ENCODE measurements at regions not wholly inside any gene's neighbourhood (a gene's known extent, or its start where the extent isn't known, plus 50 kb on each side); places are given as distances from the start of the nearest gene placed in this dataset.
"Not testable (repeated sequence)": the region's sequence is repeated elsewhere in the genome, so short reads cannot be mapped to it uniquely, and the experiment has no call there.

- no peak overlapping the region for H3K27ac ChIP-seq
- no peak for TF ChIP-seq CTCF (IDR thresholded peaks at IDR 0.05)
- H3K9me3 ChIP-seq (ENCODE audit: control insufficient read depth, low read length): no peaks in the 10 kb centered on the region
Observed at GRCh38 chr2:208794288-208794975, 387.8 kb downstream of the PTH2R start.

GRCh38 chr2:208798698-208799097 is 392.1 kb downstream of the PTH2R start:
- TF ChIP-seq CTCF (IDR thresholded peaks at IDR 0.05): no peak
- Histone ChIP-seq H3K27me3 (ENCODE audit: control insufficient read depth, insufficient read depth, low read length) (no peaks in the 10 kb centered on the region), H3K4me1 (no peaks in the 10 kb centered on the region), H3K4me3 (ENCODE audit: low read depth, low read length) (no peak overlapping the region), H3K36me3 (ENCODE audit: control insufficient read depth, insufficient read depth, low read length) (no peaks in the 10 kb centered on the region), H3K9me3 (ENCODE audit: control insufficient read depth, low read length) (no peaks in the 10 kb centered on the region), H2AFZ (no peak overlapping the region), H3K9ac (no peak overlapping the region), H3K27ac (no peak overlapping the region), H3K4me2 (ENCODE audit: low read length) (no peak overlapping the region), H3K79me2 (no peaks in the 10 kb centered on the region)

More at GRCh38 chr2:208794288-208794975, 387.8 kb downstream of the PTH2R start:
- H3K4me2 ChIP-seq (ENCODE audit: low read length): no peak overlapping the region
- H2AFZ ChIP-seq: no peak overlapping the region
- no peaks in the 10 kb centered on the region for H3K79me2 ChIP-seq
- no peak overlapping the region for H3K4me3 ChIP-seq (ENCODE audit: low read depth, low read length)
- H3K36me3 ChIP-seq (ENCODE audit: control insufficient read depth, insufficient read depth, low read length): no peaks in the 10 kb centered on the region
- no peaks in the 10 kb centered on the region for H3K27me3 ChIP-seq (ENCODE audit: control insufficient read depth, insufficient read depth, low read length)
- H3K4me1 ChIP-seq: no peaks in the 10 kb centered on the region
- H3K9ac ChIP-seq: no peak overlapping the region

- no peaks in the 10 kb centered on the region for H3K9me3 ChIP-seq (ENCODE audit: control insufficient read depth, low read length)
- no peaks in the 10 kb centered on the region for H3K27me3 ChIP-seq (ENCODE audit: control insufficient read depth, insufficient read depth, low read length)
- H3K27ac ChIP-seq: no peak overlapping the region
- H3K4me3 ChIP-seq (ENCODE audit: low read depth, low read length): no peak overlapping the region
- no peaks in the 10 kb centered on the region for H3K79me2 ChIP-seq
- no peaks in the 10 kb centered on the region for H3K36me3 ChIP-seq (ENCODE audit: control insufficient read depth, insufficient read depth, low read length)
- no peak overlapping the region for H3K9ac ChIP-seq
- H3K4me1 ChIP-seq: no peaks in the 10 kb centered on the region
- no peak for TF ChIP-seq CTCF (IDR thresholded peaks at IDR 0.05)
- H3K4me2 ChIP-seq (ENCODE audit: low read length): no peak overlapping the region
- no peak overlapping the region for H2AFZ ChIP-seq
Observed at GRCh38 chr2:208799397-208799796, 392.8 kb downstream of the PTH2R start.

GRCh38 chr2:208800887-208801286 is 394.3 kb downstream of the PTH2R start:
- not testable (repeated sequence) for H3K9me3 ChIP-seq (ENCODE audit: control insufficient read depth, low read length); H3K27ac ChIP-seq; H3K4me3 ChIP-seq (ENCODE audit: low read depth, low read length); H3K4me1 ChIP-seq; H2AFZ ChIP-seq; H3K27me3 ChIP-seq (ENCODE audit: control insufficient read depth, insufficient read depth, low read length); H3K79me2 ChIP-seq; H3K36me3 ChIP-seq (ENCODE audit: control insufficient read depth, insufficient read depth, low read length); H3K4me2 ChIP-seq (ENCODE audit: low read length); H3K9ac ChIP-seq

- H3K27ac ChIP-seq: no peak overlapping the region
- no peaks in the 10 kb centered on the region for H3K27me3 ChIP-seq (ENCODE audit: control insufficient read depth, insufficient read depth, low read length)
- H3K9ac ChIP-seq: no peak overlapping the region
- no peak overlapping the region for H3K4me2 ChIP-seq (ENCODE audit: low read length)
- TF ChIP-seq CTCF (IDR thresholded peaks at IDR 0.05): no peak
- no peaks in the 10 kb centered on the region for H3K9me3 ChIP-seq (ENCODE audit: control insufficient read depth, low read length)
- H3K79me2 ChIP-seq: no peaks in the 10 kb centered on the region
- no peak overlapping the region for H3K4me3 ChIP-seq (ENCODE audit: low read depth, low read length)
- H3K36me3 ChIP-seq (ENCODE audit: control insufficient read depth, insufficient read depth, low read length): no peaks in the 10 kb centered on the region
- no peaks in the 10 kb centered on the region for H3K4me1 ChIP-seq
- no peak overlapping the region for H2AFZ ChIP-seq
Observed at GRCh38 chr2:208807756-208808155, 401.2 kb downstream of the PTH2R start.

GRCh38 chr2:208811885-208812284 is 405.3 kb downstream of the PTH2R start:
- not testable (repeated sequence) for H3K4me1 ChIP-seq; H3K27me3 ChIP-seq (ENCODE audit: control insufficient read depth, insufficient read depth, low read length); H3K27ac ChIP-seq; H3K9me3 ChIP-seq (ENCODE audit: control insufficient read depth, low read length); H3K9ac ChIP-seq; H2AFZ ChIP-seq; H3K4me2 ChIP-seq (ENCODE audit: low read length); H3K36me3 ChIP-seq (ENCODE audit: control insufficient read depth, insufficient read depth, low read length); H3K79me2 ChIP-seq; H3K4me3 ChIP-seq (ENCODE audit: low read depth, low read length)
